H1 (cell line): ENCODE measurements at regions not wholly inside any gene's neighbourhood (a gene's known extent, or its start where the extent isn't known, plus 50 kb on each side); places are given as distances from the start of the nearest gene placed in this dataset.

Source experiments
- CTCF ChIA-PET: fragments of 300-600 bp; sonication (Branson Sonifier 250); formaldehyde crosslinking; loops from one replicate; lab custom pipeline; 2021; ENCODE audit not compliant: partially characterized antibody; lab: Charles Lee
- POLR2A ChIA-PET: fragments of 300-600 bp; sonication (Branson Sonifier 250); formaldehyde crosslinking; loops from one replicate; lab custom pipeline; 2021; ENCODE audit warnings: inconsistent platforms; ENCODE audit not compliant: partially characterized antibody; lab: Charles Lee
- DNase-seq, 2 experiments: peaks; one replicate each; pipeline versions ENCODE4 v3.0.0 to v3.0.0-alpha.2; 2010 to 2022; ENCODE audit warnings: low spot score in 2 of 2, low read depth in 1 of 2, mixed read lengths in 1 of 2
- FAIRE-seq: peaks from 2 replicates; lab custom pipeline; 2011; peaks lifted over from hg19 to GRCh38; lab: Jason Lieb, UNC
- H2AFZ ChIP-seq: 2 replicates; pipeline ENCODE4 v1.8.1; 2012; ENCODE audit warnings: low read length, inconsistent platforms
- H2AK5ac ChIP-seq: 2 replicates; pipeline ENCODE4 v1.6.1; 2013; ENCODE audit warnings: low read depth, low read length
- H2BK120ac ChIP-seq: replicated peaks from 2 replicates; pipeline ENCODE3; 2013; ENCODE audit warnings: low read depth, low read length, inconsistent platforms
- H2BK12ac ChIP-seq: 2 replicates; pipeline ENCODE4 v1.6.1; 2013; ENCODE audit warnings: low read depth, low read length
- H2BK15ac ChIP-seq: 2 replicates; pipeline ENCODE4 v1.6.1; 2013; ENCODE audit warnings: low read length
- H2BK20ac ChIP-seq: 2 replicates; pipeline ENCODE4 v1.6.1; 2013; ENCODE audit warnings: low read length
- H2BK5ac ChIP-seq: 2 replicates; pipeline ENCODE4 v1.6.1; 2013; ENCODE audit warnings: low read depth, low read length
- H3K14ac ChIP-seq: 2 replicates; pipeline ENCODE4 v1.6.1; 2013; ENCODE audit warnings: inconsistent platforms; ENCODE audit not compliant: insufficient read length
- H3K18ac ChIP-seq: 2 replicates; pipeline ENCODE4 v1.6.1; 2013; ENCODE audit warnings: low read length; ENCODE audit errors: extremely low read depth
- H3K23ac ChIP-seq: 2 replicates; pipeline ENCODE4 v1.6.1; 2013; ENCODE audit warnings: inconsistent platforms; ENCODE audit not compliant: insufficient read length
- H3K23me2 ChIP-seq: 2 replicates; pipeline ENCODE4 v1.6.1; 2013; ENCODE audit warnings: low read depth, low read length
- H3K27ac ChIP-seq: 2 replicates; pipeline ENCODE4 v1.6.1; 2011; ENCODE audit warnings: low read depth, low read length, inconsistent platforms
- H3K27me3 ChIP-seq, 4 experiments: replicated peaks in 1 of 4; 1 replicate in 1 of 4; 2 replicates in 3 of 4; pipeline versions ENCODE4 v1.6.1 to v1.8.1; 2011 to 2013; ENCODE audit warnings: low read length in 3 of 4, mild to moderate bottlenecking in 3 of 4, inconsistent platforms in 2 of 4, mixed read lengths in 2 of 4, moderate library complexity in 1 of 4; ENCODE audit not compliant: control insufficient read depth in 3 of 4, insufficient read depth in 3 of 4; ENCODE audit errors: extremely low read depth in 1 of 4
- H3K36me3 ChIP-seq, 4 experiments: 2 replicates each; pipeline versions ENCODE4 v1.6.1 to v1.8.1; 2011 to 2013; ENCODE audit warnings: mild to moderate bottlenecking in 4 of 4, low read length in 3 of 4, moderate library complexity in 2 of 4, control low read depth in 1 of 4, inconsistent platforms in 1 of 4; ENCODE audit not compliant: insufficient read depth in 4 of 4, control insufficient read depth in 2 of 4
- H3K4ac ChIP-seq: replicated peaks from 2 replicates; pipeline ENCODE3; 2013; ENCODE audit warnings: low read length, low read depth, mixed read lengths, inconsistent platforms; ENCODE audit not compliant: insufficient read length
- H3K4me1 ChIP-seq, 4 experiments: replicated peaks in 1 of 4; 1 replicate in 1 of 4; 2 replicates in 3 of 4; pipeline versions ENCODE4 v1.6.1 to v1.8.1; 2011 to 2013; ENCODE audit warnings: low read length in 3 of 4, inconsistent platforms in 2 of 4, mixed read lengths in 1 of 4; ENCODE audit not compliant: insufficient read depth in 4 of 4, control insufficient read depth in 3 of 4
- H3K4me2 ChIP-seq, 2 experiments: 2 replicates each; pipeline versions ENCODE4 v1.6.1 to v1.8.1; 2011 to 2013; ENCODE audit warnings: low read depth in 2 of 2, low read length in 2 of 2, control low read depth in 1 of 2, inconsistent platforms in 1 of 2, mild to moderate bottlenecking in 1 of 2; ENCODE audit not compliant: insufficient read depth in 1 of 2
- H3K4me3 ChIP-seq, 4 experiments: fragments of 200-600, 300-600 bp in 1 of 4; sonication (generic), shearing (Covaris generic), sonication (Bioruptor Twin) in 1 of 4; 2 replicates each; pipeline versions ENCODE4 v1.5.1 to v1.8.1; 2011 to 2016; ENCODE audit warnings: low read length in 4 of 4, low read depth in 3 of 4, control low read depth in 2 of 4, inconsistent platforms in 2 of 4, mild to moderate bottlenecking in 2 of 4, mixed read lengths in 1 of 4, moderate library complexity in 1 of 4; ENCODE audit not compliant: insufficient read depth in 2 of 4; ENCODE audit errors: extremely low read depth in 1 of 4
- H3K56ac ChIP-seq: replicated peaks from 2 replicates; pipeline ENCODE3; 2013; ENCODE audit warnings: low read depth, mild to moderate bottlenecking, mixed read lengths, low read length, inconsistent platforms; ENCODE audit not compliant: insufficient read length
- H3K79me1 ChIP-seq: 2 replicates; pipeline ENCODE4 v1.6.1; 2013; ENCODE audit warnings: low read depth, low read length, control low read depth
- H3K79me2 ChIP-seq, 2 experiments: 2 replicates each; pipeline versions ENCODE4 v1.6.1 to v1.8.1; 2012 to 2013; ENCODE audit warnings: low read length in 2 of 2, mild to moderate bottlenecking in 2 of 2, inconsistent platforms in 1 of 2; ENCODE audit not compliant: insufficient read depth in 2 of 2, control insufficient read depth in 1 of 2
- H3K9ac ChIP-seq, 4 experiments: replicated peaks in 1 of 4; 1 replicate in 1 of 4; 2 replicates in 3 of 4; pipeline versions ENCODE4 v1.6.1 to v1.8.1; 2011 to 2013; ENCODE audit warnings: low read depth in 3 of 4, low read length in 3 of 4, control low read depth in 2 of 4, mild to moderate bottlenecking in 2 of 4, moderate library complexity in 2 of 4, inconsistent platforms in 1 of 4; ENCODE audit errors: extremely low read depth in 1 of 4
- H3K9me3 ChIP-seq, 2 experiments: 2 replicates each; pipeline versions ENCODE4 v1.6.1 to v1.8.1; 2012 to 2013; ENCODE audit warnings: mild to moderate bottlenecking in 2 of 2, moderate library complexity in 2 of 2, control low read depth in 1 of 2, inconsistent platforms in 1 of 2, low read depth in 1 of 2, low read length in 1 of 2, mixed read lengths in 1 of 2; ENCODE audit not compliant: insufficient read depth in 2 of 2
- H4K20me1 ChIP-seq, 2 experiments: replicated peaks in 1 of 2; 2 replicates each; pipeline versions ENCODE3 to v1.8.1; 2011 to 2013; ENCODE audit warnings: inconsistent platforms in 2 of 2, low read length in 2 of 2, mild to moderate bottlenecking in 1 of 2; ENCODE audit not compliant: insufficient read depth in 2 of 2, control insufficient read depth in 1 of 2
- H4K5ac ChIP-seq: 2 replicates; pipeline ENCODE4 v1.6.1; 2013; ENCODE audit warnings: low read length, low read depth, mixed read lengths, inconsistent platforms; ENCODE audit not compliant: insufficient read length
- H4K8ac ChIP-seq: 2 replicates; pipeline ENCODE4 v1.8.0; 2013; ENCODE audit warnings: mild to moderate bottlenecking, moderate library complexity, low read length, inconsistent platforms; ENCODE audit not compliant: insufficient read depth; ENCODE audit errors: extremely low read depth
- H4K91ac ChIP-seq: replicated peaks from 2 replicates; pipeline ENCODE3; 2013; ENCODE audit warnings: low read length, mixed read lengths, inconsistent platforms; ENCODE audit not compliant: insufficient read length
- CHD1 ChIP-seq: IDR thresholded peaks from 2 replicates; pipeline ENCODE4 v1.6.1; 2012; ENCODE audit warnings: low read depth, low read length, improper control_type of control experiment
- GABPA ChIP-seq: IDR thresholded peaks from 2 replicates; pipeline ENCODE4 v1.6.1; 2011; ENCODE audit warnings: mild to moderate bottlenecking, low read length, moderate library complexity, borderline replicate concordance; ENCODE audit not compliant: insufficient read depth
- JUN ChIP-seq: IDR thresholded peaks from 2 replicates; pipeline ENCODE4 v1.6.1; 2011; ENCODE audit warnings: low read depth, mild to moderate bottlenecking, improper control_type of control experiment, low read length
- JUND ChIP-seq: IDR thresholded peaks from 2 replicates; pipeline ENCODE4 v1.6.1; 2011; ENCODE audit warnings: mild to moderate bottlenecking, improper control_type of control experiment, low read length
- RXRA ChIP-seq: IDR thresholded peaks from 2 replicates; pipeline ENCODE4 v1.6.1; 2011; ENCODE audit warnings: low read depth, mild to moderate bottlenecking, low read length, moderate library complexity; ENCODE audit not compliant: insufficient read depth
- SUZ12 ChIP-seq: fragments of 200-600 bp; sonication (generic); IDR thresholded peaks from 2 replicates; pipeline ENCODE4 v1.6.1; 2012; ENCODE audit warnings: mild to moderate bottlenecking, inconsistent platforms, low read length, moderate library complexity, mixed read lengths
- WGBS, 2 experiments: shearing (Covaris generic) in 1 of 2; methylation state at CpG; one replicate each; pipeline versions ENCODE4 v1.1.6 to v1.1.7; 2013 to 2015; ENCODE audit warnings: low lambda C conversion rate in 2 of 2, mixed read lengths in 2 of 2, inconsistent platforms in 1 of 2, low coverage in 1 of 2, missing lambda C conversion rate in 1 of 2; ENCODE audit not compliant: insufficient replicate concordance in 2 of 2, insufficient coverage in 1 of 2, insufficient read length in 1 of 2; ENCODE audit errors: extremely low coverage in 1 of 2, missing lambda C conversion rate in 1 of 2; 5-methylcytosine and 5-hydroxymethylcytosine counted together
- TF ChIP-seq, protein P1 (sequence below): IDR thresholded peaks from 2 replicates; pipeline ENCODE4 v1.6.1; 2011; ENCODE audit warnings: low read depth, mild to moderate bottlenecking, low read length; ENCODE audit not compliant: insufficient read depth

DNA sequence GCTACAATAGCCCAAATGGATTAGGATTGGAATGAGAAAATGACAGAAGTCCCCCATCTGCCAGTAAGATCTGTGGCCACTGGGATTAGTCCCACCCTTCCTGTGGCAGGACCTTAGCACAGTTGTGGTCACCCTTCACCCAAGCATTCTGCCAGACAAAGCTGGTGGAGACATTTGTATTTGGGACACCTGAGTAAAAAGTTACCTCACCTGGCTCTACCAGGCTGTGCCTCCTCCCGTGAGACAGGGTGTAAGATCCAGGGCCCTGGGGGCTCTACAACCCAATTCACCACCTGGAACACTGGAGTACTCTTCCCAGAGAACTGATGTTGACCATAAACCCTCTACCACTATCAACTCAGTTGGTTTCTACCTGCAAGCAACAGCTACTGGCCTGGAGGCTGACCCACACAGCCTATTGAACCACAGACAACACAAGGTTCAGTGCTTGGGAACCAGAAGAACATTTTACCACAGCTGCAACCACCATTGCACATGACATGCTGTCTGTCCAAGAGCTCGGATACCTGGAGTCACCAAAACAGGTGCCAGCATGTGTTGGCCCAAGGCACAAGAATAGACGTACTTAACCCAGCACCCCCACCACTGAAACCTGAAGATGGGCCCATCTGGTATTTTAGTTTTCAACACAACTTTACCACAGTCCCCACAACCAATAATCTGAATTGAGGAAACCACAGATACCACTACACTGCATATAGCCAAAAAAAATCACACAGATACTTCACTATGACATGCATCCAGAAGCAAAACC is 1686.7 kb downstream of the SI start:
- Histone ChIP-seq H3K79me2 (no peaks in the 10 kb centered on the region), H4K20me1 (no peaks in the 10 kb centered on the region), H3K56ac (no peak overlapping the region), H3K4me1 (no peaks in the 10 kb centered on the region), H3K4me3 (no peak overlapping the region), H3K79me1 (no peaks in the 10 kb centered on the region), H2AK5ac (no peak overlapping the region), H2BK12ac (no peak overlapping the region), H3K36me3 (no peaks in the 10 kb centered on the region), H3K18ac (no peak overlapping the region), H2BK5ac (no peak overlapping the region), H3K27ac (no peak overlapping the region), H2BK15ac (no peak overlapping the region), H4K91ac (no peak overlapping the region), H2BK120ac (no peak overlapping the region), H4K8ac (no peak overlapping the region), H4K5ac (no peak overlapping the region), H2BK20ac (no peak overlapping the region), H3K27me3 (peaks cover 0 to 1% (median 0%) of the 10 kb centered on the region in 4 experiments; a peak in 1 of 7 replicates), H3K14ac (no peak overlapping the region), H3K4me2 (no peak overlapping the region), H3K23me2 (no peaks in the 10 kb centered on the region), H3K4ac (no peak overlapping the region), H3K9me3 (no peaks in the 10 kb centered on the region), H2AFZ (no peak overlapping the region), H3K23ac (no peak overlapping the region), H3K9ac (no peak overlapping the region)
- ChIA-PET POLR2A (no interaction called here), CTCF (no interaction called here)
- FAIRE-seq (no peak), DNase-seq (no peak)
- 91% methylated on average over 3 of the region's 3 CpGs; no CpG with 5 or more reads in 1 of the 2 experiments for WGBS, 2 experiments
- TF ChIP-seq JUND (no peak), JUN (no peak), CHD1 (no peak), RXRA (no peak), SUZ12 (no peak), GABPA (no peak)
- TF ChIP-seq, protein P1, sequence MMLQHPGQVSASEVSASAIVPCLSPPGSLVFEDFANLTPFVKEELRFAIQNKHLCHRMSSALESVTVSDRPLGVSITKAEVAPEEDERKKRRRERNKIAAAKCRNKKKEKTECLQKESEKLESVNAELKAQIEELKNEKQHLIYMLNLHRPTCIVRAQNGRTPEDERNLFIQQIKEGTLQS, result no peak
